Stimulated activated effector memory CD8-positive, alpha-beta T cell treated with anti-CD3 and anti-CD28 coated beads, Interleukin-12 subunit alpha, Interleukin-12 subunit beta, amount 100 ng/mL, for 72 hours (primary cell): ENCODE measurements at regions not wholly inside any gene's neighbourhood (a gene's known extent, or its start where the extent isn't known, plus 50 kb on each side); places are given as distances from the start of the nearest gene placed in this dataset.
"Not testable (repeated sequence)": the region's sequence is repeated elsewhere in the genome, so short reads cannot be mapped to it uniquely, and the experiment has no call there.

Experiments used
- ATAC-seq: fragments of 150-1000 bp; cut with Tn5 transposase; 2 replicates; pipeline ENCODE4 v1.10.0; 2021
- DNase-seq, 2 donors: peaks; one replicate each; pipeline ENCODE4 v3.0.0; 2021 to 2022; ENCODE audit warnings: low spot score in 2 of 2
- H3K27ac Mint-ChIP-seq: one replicate; pipeline ENCODE4 v1.8.0; 2022; ENCODE audit warnings: mild to moderate bottlenecking, mixed read lengths
- H3K36me3 Mint-ChIP-seq: one replicate; pipeline ENCODE4 v1.8.0; 2022; ENCODE audit warnings: mild to moderate bottlenecking, mixed read lengths
- H3K4me1 Mint-ChIP-seq: one replicate; pipeline ENCODE4 v1.8.0; 2022; ENCODE audit warnings: mixed read lengths
- H3K4me3 Mint-ChIP-seq: one replicate; pipeline ENCODE4 v1.8.0; 2022; ENCODE audit warnings: mild to moderate bottlenecking, mixed read lengths
- H3K9me3 Mint-ChIP-seq: one replicate; pipeline ENCODE4 v1.8.0; 2022; ENCODE audit warnings: mixed read lengths

- not testable (repeated sequence) for H3K4me1 Mint-ChIP-seq, H3K9me3 Mint-ChIP-seq, H3K27ac Mint-ChIP-seq, H3K4me3 Mint-ChIP-seq, H3K36me3 Mint-ChIP-seq, ATAC-seq, DNase-seq
Measured at GRCh38 chr16:31975826-31976419, 102.3 kb downstream of the ZNF267 start.

- H3K27ac Mint-ChIP-seq, H3K36me3 Mint-ChIP-seq, H3K9me3 Mint-ChIP-seq, H3K4me1 Mint-ChIP-seq, ATAC-seq, H3K4me3 Mint-ChIP-seq, DNase-seq: not testable (repeated sequence)
Measured at GRCh38 chr16:31978463-31978862, 104.9 kb downstream of the ZNF267 start.

- DNase-seq, ATAC-seq, H3K36me3 Mint-ChIP-seq, H3K4me3 Mint-ChIP-seq, H3K9me3 Mint-ChIP-seq, H3K27ac Mint-ChIP-seq, H3K4me1 Mint-ChIP-seq: not testable (repeated sequence)
Measured at GRCh38 chr16:31981739-31982138, 108.1 kb downstream of the ZNF267 start.

DNA sequence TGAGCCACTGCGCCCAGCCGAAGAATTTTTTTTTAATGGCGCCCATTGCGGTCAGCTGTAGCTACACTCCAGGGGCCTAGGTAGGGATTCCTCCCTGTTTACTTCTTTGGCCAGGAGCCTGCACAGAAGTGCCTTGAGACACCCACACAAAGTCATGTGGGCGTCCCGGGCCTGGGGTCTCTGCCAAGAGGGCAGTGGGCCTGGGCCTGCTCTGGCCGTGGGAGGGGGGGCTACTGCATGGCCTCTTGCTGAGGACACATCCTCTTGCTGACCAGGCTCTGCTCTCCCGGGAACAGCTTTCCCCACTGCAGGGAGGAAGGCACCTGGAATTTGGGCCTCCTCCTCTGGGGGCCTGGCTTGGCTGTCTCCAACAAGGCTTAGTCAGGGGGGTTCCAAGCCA is 109.4 kb downstream of the ZNF267 start:
- DNase-seq, H3K4me3 Mint-ChIP-seq, H3K4me1 Mint-ChIP-seq, H3K27ac Mint-ChIP-seq, H3K36me3 Mint-ChIP-seq, H3K9me3 Mint-ChIP-seq, ATAC-seq: not testable (repeated sequence)

GRCh38 chr16:31983666-31984065 is 110.1 kb downstream of the ZNF267 start:
- not testable (repeated sequence) for H3K27ac Mint-ChIP-seq, H3K9me3 Mint-ChIP-seq, ATAC-seq, H3K4me1 Mint-ChIP-seq, H3K4me3 Mint-ChIP-seq, DNase-seq, H3K36me3 Mint-ChIP-seq

DNA sequence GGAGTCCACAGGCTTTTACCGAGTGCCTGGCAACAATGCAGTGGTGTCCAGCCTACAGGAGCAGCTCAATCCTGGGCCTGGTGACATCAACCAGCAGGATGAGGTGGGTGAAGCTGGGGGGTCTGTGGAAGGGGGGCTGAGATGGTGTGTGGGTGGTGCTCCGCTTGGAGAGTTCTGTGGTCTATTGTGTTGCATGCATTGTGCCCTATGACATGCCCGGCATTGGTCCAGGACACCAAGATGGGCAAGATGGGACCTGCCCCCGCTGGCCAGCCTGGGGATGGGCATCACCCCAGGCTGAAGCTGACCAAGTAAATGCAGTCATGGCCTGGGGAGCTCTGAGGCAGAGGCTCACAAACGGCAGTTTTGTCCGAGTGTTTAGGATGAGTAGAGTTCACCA is 113.3 kb downstream of the ZNF267 start:
- H3K4me1 Mint-ChIP-seq, H3K27ac Mint-ChIP-seq, H3K9me3 Mint-ChIP-seq, H3K36me3 Mint-ChIP-seq, DNase-seq, ATAC-seq, H3K4me3 Mint-ChIP-seq: not testable (repeated sequence)

GRCh38 chr16:31988595-31989581 is 115.3 kb downstream of the ZNF267 start:
- DNase-seq (peak in 1 of 2 donors; percentile 56), ATAC-seq (peak; percentile 78)
- not testable (repeated sequence) for H3K27ac Mint-ChIP-seq, H3K4me3 Mint-ChIP-seq, H3K36me3 Mint-ChIP-seq, H3K4me1 Mint-ChIP-seq, H3K9me3 Mint-ChIP-seq

DNA sequence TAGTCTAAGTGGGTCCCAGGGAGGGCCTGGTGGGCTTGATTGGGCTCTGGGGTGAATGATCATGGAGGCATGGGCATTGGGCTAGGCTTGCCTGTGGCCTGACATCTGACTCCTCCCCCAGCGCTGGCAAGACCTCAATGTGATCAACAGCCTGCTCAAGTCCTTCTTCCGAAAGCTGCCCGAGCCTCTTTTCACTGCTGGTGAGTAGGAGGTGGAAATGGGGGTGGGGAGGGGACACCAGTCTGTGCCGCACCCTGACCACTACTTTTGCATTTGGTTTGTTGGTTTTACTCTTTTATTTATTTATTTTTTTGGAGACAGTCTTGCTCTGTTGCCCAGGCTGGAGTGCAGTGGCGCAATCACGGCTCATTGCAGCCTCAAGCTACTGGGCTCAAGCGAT is 116.7 kb downstream of the ZNF267 start:
- H3K9me3 Mint-ChIP-seq, H3K27ac Mint-ChIP-seq, DNase-seq, H3K4me1 Mint-ChIP-seq, H3K36me3 Mint-ChIP-seq, ATAC-seq, H3K4me3 Mint-ChIP-seq: not testable (repeated sequence)

DNA sequence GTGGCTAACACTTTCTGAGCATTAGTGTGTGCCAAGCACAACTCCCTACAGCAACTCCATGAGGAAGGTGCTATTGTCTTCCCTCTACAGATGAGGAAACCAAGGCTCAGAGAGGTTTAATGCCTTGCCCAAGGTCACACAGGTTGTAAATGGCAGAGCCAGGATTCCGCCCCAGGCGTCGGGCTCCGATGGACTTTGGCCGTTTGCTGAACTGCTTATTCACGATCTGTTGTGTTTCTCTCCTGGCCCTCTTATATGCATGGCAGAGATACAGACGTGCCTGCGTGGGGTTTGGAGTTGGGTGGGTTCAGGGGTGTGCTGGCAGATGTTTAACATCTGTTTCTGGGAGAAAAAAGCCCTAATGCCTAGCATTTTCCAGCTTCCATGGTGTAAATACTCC is 117.4 kb downstream of the ZNF267 start:
- not testable (repeated sequence) for DNase-seq, H3K36me3 Mint-ChIP-seq, H3K4me1 Mint-ChIP-seq, H3K4me3 Mint-ChIP-seq, H3K9me3 Mint-ChIP-seq, H3K27ac Mint-ChIP-seq, ATAC-seq

DNA sequence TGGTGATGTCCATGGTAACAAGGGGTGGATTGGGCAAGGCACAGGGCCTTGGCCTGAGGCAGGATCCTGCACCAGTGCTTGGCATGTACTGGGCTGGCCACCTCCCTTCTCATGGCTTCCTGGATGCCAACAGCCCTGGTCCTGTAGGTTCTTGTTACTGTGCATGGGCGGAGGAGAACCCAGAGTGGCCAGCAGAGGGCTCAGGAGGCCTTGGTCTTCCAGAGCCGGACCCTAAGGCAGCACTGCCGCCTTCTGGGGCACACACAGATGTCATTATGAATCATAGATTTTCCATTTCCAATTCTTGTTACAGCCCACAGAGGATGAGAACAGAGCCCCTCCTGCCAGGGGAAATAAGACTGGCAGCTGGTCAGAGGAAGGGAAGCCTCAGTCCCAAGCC is 122.7 kb downstream of the ZNF267 start:
- not testable (repeated sequence) for H3K36me3 Mint-ChIP-seq

GRCh38 chr16:32002496-32002895 is 128.9 kb downstream of the ZNF267 start:
- not testable (repeated sequence) for H3K27ac Mint-ChIP-seq, H3K36me3 Mint-ChIP-seq, H3K9me3 Mint-ChIP-seq, H3K4me1 Mint-ChIP-seq, DNase-seq, H3K4me3 Mint-ChIP-seq, ATAC-seq

More for the DNA sequence above, 122.7 kb downstream of the ZNF267 start:
- not testable (repeated sequence) for H3K9me3 Mint-ChIP-seq, ATAC-seq, H3K4me3 Mint-ChIP-seq, H3K4me1 Mint-ChIP-seq, DNase-seq, H3K27ac Mint-ChIP-seq

DNA sequence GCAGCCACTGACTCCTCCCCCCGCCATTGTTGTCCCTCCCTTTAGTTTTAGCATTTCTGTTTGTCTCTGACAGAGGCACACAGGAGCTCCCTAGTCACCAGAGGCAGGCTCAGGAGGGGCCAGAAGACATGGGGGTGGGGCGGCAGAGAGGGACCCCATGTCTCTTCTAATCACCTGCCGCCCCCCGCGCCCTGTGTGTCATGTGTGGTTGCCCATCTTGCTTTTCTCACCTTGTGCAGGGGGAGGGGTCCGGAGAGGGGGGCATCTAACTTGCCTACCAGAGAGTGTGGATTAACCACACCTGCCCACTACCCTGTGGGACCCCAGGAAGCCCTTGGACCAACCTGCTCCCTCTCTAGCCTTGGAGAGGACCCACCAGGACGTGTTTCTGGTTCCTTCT is 130.2 kb downstream of the ZNF267 start:
- not testable (repeated sequence) for H3K9me3 Mint-ChIP-seq

DNA sequence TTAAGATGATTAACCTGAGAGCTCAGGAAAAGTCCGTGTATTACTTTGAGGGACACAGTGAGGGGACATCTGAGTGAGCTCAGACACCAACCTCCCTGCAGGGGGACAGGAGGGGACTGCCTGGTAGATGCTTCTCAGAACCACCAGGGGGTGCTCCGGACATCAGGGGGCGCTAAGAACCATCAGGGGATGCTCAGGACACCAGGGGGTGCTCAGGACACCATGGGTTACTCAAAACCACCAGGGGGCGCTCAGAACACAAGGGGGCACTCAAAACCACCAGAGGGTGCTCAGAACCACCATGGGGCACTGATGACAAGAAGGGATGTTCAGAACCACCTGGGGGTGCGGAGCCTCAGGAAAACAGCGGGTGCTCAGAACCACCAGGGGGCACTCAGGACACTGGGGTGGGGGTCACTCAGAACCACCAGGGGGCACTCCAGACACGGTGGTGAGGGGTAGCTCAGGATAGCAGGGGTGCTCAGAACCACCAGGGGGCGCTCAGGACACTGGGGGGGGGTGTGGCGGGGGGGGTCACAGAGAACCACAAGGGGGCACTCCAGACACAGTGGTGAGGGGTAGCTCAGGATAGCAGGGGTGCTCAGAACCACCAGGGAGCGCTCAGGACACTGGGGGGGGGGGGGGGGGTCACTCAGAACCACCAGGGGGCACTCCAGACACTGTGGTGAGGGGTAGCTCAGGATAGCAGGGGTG is 165.3 kb downstream of the ZNF267 start:
- not testable (repeated sequence) for H3K4me1 Mint-ChIP-seq, H3K36me3 Mint-ChIP-seq, H3K4me3 Mint-ChIP-seq, H3K9me3 Mint-ChIP-seq, H3K27ac Mint-ChIP-seq
- peak in 1 of 2 donors; percentile 54 for DNase-seq
- ATAC-seq: peak; percentile 11

More for the DNA sequence above, 130.2 kb downstream of the ZNF267 start:
- not testable (repeated sequence) for H3K4me3 Mint-ChIP-seq, H3K27ac Mint-ChIP-seq, H3K36me3 Mint-ChIP-seq, DNase-seq, ATAC-seq, H3K4me1 Mint-ChIP-seq

DNA sequence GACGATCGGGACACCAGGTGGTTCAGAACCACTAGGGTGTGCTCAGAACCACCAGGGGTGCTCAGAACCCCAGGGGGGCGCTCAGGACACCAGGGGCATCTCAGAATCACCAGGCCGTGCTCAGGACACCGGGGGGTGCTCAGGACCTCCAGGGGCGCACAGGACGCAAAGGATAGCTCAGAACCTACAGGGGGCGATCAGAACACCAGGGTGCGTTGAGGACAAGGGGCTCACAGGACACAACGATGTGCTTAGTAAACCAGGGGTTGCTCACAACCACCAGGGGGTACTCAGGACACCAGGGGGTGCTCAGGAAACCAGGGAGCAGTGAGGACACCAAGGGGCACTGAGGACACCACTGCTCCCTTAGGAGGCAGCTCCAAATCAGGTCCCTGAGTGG is 166.3 kb downstream of the ZNF267 start:
- ATAC-seq: peak; percentile 24

DNA sequence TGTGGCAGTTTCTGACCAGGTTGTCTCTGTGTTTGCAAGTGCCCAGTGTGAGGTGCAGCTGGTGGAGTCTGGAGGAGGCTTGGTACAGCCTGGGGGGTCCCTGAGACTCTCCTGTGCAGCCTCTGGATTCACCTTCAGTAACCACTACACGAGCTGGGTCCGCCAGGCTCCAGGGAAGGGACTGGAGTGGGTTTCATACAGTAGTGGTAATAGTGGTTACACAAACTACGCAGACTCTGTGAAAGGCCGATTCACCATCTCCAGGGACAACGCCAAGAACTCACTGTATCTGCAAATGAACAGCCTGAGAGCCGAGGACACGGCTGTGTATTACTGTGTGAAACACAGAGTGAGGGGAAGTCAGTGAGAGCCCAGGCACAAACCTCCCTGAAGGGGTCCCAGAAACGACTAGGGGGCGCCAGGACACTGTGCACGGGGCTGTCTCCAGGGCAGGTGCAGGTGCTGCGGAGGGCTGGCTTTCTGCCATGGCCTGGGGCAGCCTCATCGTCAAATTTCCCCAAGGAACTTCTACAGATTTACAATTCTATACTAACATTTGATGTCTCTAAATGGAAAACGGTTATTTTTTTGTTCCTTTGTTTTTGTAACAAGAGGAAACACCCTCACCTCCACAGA is 187.0 kb upstream of the TP53TG3D start:
- H3K9me3 Mint-ChIP-seq, H3K4me3 Mint-ChIP-seq, H3K27ac Mint-ChIP-seq, H3K4me1 Mint-ChIP-seq, DNase-seq, H3K36me3 Mint-ChIP-seq: not testable (repeated sequence)
- ATAC-seq: peak; percentile 40

More for the DNA sequence above, 166.3 kb downstream of the ZNF267 start:
- not testable (repeated sequence) for H3K4me3 Mint-ChIP-seq, H3K4me1 Mint-ChIP-seq, H3K27ac Mint-ChIP-seq, H3K36me3 Mint-ChIP-seq, DNase-seq, H3K9me3 Mint-ChIP-seq
